Activated gamma-delta T cell (primary cell): ENCODE measurements at regions not wholly inside any gene's neighbourhood (a gene's known extent, or its start where the extent isn't known, plus 50 kb on each side); places are given as distances from the start of the nearest gene placed in this dataset.

ENCODE experiments used
- DNase-seq: peaks from one replicate; lab custom pipeline; 2025; lab: John Stamatoyannopoulos, UW

- DNase-seq, result no peak
Observed at GRCh38 chr10:36224431-36224985, 582.4 kb upstream of the FZD8 start.

- no peak for DNase-seq
Observed at GRCh38 chr10:36221101-36221500, 579.0 kb upstream of the FZD8 start.

- no peak for DNase-seq
Observed at GRCh38 chr10:36220151-36220550, 578.1 kb upstream of the FZD8 start.

GRCh38 chr10:36211856-36212255 is 569.8 kb upstream of the FZD8 start:
- DNase-seq, result no peak

GRCh38 chr10:36209480-36209879 is 567.4 kb upstream of the FZD8 start:
- no peak for DNase-seq

GRCh38 chr10:36202881-36203280 is 560.8 kb upstream of the FZD8 start:
- no peak for DNase-seq

GRCh38 chr10:36200577-36200976 is 558.5 kb upstream of the FZD8 start:
- no peak for DNase-seq

- no peak for DNase-seq
Observed at GRCh38 chr10:36198322-36198721, 556.2 kb upstream of the FZD8 start.

GRCh38 chr10:36195364-36195763 is 553.3 kb upstream of the FZD8 start:
- no peak for DNase-seq

- no peak for DNase-seq
Observed at GRCh38 chr10:36194276-36194675, 552.2 kb upstream of the FZD8 start.

- DNase-seq, result no peak
Observed at GRCh38 chr10:36191009-36191408, 548.9 kb upstream of the FZD8 start.

GRCh38 chr10:36188461-36188860 is 546.4 kb upstream of the FZD8 start:
- DNase-seq, result no peak

- DNase-seq, result no peak
Observed at GRCh38 chr10:36188080-36188453, 546.0 kb upstream of the FZD8 start.

GRCh38 chr10:36187380-36188079 is 545.4 kb upstream of the FZD8 start:
- DNase-seq, result no peak

GRCh38 chr10:36185097-36185496 is 543.0 kb upstream of the FZD8 start:
- DNase-seq, result no peak

- DNase-seq, result no peak
Observed at GRCh38 chr10:36183726-36184125, 541.6 kb upstream of the FZD8 start.

GRCh38 chr10:36183056-36183455 is 541.0 kb upstream of the FZD8 start:
- DNase-seq, result no peak

GRCh38 chr10:36182606-36183005 is 540.5 kb upstream of the FZD8 start:
- no peak for DNase-seq

GRCh38 chr10:36182179-36182566 is 540.1 kb upstream of the FZD8 start:
- no peak for DNase-seq

GRCh38 chr10:36181426-36182178 is 539.5 kb upstream of the FZD8 start:
- no peak for DNase-seq

GRCh38 chr10:36178616-36179015 is 536.5 kb upstream of the FZD8 start:
- DNase-seq, result no peak

- no peak for DNase-seq
Observed at GRCh38 chr10:36177071-36177470, 535.0 kb upstream of the FZD8 start.

GRCh38 chr10:36175954-36176353 is 533.9 kb upstream of the FZD8 start:
- no peak for DNase-seq
